ENCODE measurements at regions not wholly inside any gene's neighbourhood (a gene's known extent, or its start where the extent isn't known, plus 50 kb on each side); places are given as distances from the start of the nearest gene placed in this dataset.

DNA sequence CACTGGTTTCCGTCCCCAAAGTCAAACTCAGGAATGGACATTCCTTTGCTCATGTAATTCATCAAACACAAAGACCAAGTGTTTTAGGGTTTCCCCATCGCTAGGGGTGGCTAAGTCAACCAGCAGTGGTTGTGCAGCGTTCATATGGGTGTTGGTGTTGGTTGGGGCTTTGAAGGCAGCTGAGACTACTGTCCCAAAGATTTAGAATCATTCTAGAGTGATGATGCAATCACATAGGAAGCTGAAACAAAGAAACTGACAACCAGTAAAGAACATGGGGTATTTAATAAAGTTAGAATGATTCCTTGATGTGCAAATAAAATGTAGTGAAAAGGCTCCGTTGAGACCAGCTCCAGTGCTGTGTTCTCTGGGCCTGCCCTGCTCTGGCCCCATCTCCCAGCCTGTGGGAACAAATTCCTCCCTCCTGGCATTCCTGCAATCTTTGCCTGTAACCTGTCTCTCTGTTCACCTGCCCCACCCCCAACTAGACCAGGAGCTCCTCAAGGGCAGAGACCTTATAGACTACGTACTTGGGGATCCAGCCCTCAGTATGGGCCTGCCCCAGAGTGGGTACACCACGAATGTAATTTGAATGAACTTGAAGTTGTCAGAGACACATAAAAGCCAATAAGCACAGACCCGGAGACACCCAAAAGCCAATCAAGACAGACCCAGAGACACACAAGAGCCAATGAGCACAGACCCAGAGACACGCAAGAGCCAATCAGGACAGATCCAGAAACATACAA lies 191.7 kb upstream of the TWIST2 start:
- no peak for DNase-seq

DNA sequence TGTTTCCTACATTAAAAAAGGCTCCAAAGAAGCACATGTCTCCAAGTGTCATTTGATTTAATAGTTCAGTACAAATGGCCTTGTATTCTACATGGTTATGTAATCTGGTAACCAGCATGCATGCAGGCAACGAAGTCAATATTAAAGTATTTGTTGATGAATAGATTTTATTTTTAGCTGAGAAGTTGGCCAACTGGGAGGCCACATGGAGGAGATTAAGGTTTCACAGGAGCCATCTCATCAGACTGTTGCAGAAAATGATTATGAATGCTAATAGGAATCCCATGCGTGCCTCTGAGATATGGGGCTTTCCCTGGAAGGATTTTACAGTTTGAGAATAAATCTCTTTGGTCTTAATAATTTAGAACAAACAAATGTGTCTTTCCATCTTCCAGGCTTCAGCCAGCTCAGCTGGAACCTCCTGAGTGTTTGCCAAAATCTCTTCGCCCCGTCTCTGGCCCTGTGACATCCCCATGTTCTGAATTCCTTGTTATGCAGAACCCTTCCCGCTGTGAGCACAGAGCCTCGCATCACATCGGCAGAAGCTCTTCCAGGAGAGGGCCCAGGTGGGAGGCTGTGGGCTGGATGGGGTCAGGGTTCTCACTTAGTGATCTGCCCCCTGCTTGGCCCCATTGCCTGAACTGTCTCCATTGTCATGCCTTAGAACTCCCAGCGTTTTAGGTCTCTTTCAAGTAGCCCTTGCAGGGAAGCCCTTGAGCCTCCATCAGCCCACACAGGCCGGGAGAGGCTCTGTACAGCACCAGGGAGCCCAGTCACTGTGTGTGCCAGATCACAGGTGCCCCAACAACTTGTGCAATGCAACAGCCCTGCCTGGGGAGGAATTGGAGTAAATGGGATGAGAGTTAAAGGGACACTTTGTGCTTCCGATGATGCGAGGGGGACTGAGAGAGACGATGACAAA lies 190.5 kb upstream of the TWIST2 start:
- no peak for DNase-seq

DNA sequence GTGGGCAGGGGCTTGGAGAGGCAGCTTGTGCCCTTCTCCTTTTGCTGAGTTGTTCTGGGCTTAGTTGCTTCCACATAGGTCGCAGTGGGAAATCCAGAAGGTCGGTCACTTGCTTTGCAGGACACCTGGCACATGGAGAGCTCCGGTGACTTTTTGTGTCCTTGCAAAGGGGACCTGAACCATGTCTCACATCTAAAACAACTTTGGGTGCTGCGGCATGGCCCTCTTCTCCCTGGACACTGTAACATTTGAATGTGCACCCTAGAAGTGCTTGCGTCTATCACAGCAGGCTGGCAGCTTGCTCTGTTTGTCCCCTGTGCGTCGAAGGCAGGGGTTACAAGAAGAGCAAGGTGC lies 189.9 kb upstream of the TWIST2 start:
- no peak for DNase-seq

DNA sequence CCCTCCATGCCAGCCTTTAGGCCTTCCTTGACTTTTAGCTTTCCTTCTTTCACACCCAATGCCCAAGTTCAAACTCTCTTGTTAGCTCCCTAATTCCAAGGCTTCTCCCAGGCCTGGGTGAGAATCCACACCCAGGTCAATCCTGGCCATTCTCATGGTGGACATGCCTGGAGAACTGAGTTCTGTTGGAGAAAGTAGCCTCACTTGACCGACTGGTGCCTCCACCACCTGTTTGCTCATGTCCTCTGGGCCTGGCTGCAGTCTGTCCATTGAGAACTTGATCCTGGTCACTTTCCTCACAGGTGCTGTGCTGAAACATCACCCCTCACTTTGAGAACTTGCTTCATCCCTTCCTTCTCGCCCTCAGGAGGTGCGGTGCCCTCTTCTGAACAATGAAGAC lies 189.1 kb upstream of the TWIST2 start:
- no peak for DNase-seq

DNA sequence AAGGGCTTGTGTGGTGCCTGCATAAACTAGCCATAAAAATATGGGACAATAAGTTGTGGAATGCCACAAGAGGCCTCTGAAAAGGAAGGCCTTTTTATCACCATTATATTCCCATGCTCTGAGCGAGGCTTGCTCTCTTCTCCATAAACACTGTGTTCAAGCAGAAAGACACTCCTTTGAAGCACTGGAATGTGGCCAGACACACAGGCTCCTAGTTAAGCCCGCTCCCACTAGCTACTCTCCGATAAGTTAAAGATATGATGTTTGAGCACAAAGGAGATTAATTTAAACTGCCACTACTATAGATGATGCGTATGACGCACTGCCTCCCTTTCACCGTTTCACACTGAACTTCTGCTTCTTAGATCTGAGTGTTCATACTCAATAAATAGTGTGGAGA lies 188.7 kb upstream of the TWIST2 start:
- no peak for DNase-seq

DNA sequence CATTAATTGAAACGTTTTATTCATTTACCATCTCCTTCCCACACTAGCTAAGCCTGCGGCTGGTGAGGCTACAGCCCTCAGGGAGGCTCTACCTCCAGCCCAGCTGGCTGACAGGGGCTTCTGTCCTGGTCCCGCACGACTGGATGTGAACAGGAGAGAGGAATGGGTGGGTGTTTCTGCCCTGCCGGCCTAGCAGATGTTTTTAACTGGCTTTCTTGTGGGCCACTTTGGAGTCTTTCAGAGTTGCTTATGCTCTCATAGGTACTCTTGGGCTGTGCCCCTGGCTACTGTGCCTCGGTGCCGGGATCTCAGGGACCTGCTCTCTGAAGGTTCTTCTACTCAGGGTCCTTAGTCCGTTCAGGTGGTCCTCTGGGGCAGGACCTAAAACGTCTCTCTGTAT lies 184.3 kb upstream of the TWIST2 start:
- DNase-seq: no peak

DNA sequence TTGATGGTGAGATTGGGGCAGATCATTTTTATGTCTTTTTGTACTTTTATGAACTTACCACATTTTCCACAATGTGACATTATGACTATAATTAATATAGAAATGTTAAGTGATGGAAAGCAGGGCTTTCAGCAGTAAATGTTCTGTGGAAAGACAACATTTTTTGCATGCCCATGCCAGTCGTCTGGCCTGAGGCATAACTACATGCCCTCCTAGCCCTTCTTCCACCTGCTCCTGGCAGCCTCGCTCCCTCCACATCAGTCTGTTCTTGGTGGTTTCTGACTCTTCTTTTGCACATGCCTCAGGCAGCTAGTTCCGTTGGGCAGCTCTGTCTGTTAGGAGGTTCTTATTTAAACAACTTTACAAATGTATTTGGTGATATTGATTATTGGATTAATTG lies 182.0 kb upstream of the TWIST2 start:
- DNase-seq: no peak

DNA sequence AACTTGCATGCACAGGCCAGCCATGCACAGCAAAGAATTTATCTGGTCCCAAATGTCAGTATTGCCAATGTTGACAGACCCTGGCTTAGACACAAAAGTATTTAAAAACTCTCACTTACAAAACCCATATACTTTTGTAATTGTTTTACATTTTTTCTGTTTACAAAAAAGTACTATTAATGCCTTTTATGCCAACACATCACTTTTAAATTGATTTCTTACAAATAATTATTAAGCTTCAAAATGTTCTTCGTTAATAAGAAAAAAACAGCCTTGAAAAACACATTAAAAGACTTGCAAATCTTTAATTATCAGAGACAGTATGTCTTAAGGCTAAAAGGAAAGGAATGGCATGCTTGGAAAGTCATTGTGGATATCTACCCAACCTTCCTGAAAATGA lies 181.3 kb upstream of the TWIST2 start:
- DNase-seq: no peak

DNA sequence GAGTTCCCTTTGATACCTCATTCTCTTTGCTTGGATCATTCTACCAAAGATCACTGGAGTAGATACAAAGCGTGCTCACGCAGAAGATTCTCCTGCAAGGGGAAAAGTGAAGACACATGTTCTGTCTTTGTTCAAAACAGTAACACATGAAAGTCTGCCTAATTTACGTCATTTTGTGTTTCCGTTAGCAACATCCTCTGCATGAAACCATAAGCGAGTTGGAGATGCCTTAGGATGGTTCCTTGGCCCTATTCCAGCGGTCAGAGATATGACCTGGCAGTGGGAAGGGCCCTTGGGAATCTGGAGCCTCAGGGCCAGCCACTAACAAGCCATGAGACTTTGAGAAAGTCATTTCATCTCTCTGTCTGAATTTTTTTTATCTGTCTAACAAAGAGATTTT lies 180.9 kb upstream of the TWIST2 start:
- no peak for DNase-seq

DNA sequence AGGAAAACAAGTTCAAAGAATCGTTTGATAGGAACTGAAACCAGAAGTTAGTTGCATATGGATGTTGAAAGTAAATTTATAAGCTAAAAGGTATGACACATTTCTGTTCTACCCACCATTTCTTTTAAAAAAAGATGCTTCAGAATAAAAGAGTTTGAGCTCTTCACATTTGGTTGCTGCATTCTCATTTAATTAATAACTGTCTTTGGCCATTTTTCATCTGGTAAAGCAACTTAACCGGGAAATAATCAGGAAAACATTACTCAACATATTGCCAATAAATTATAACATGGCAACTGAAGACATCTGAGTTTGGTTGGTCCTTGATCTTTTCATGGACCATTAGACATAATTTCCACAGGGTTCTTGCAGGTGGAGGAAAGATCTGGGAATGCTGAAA lies 180.2 kb upstream of the TWIST2 start:
- DNase-seq: no peak

DNA sequence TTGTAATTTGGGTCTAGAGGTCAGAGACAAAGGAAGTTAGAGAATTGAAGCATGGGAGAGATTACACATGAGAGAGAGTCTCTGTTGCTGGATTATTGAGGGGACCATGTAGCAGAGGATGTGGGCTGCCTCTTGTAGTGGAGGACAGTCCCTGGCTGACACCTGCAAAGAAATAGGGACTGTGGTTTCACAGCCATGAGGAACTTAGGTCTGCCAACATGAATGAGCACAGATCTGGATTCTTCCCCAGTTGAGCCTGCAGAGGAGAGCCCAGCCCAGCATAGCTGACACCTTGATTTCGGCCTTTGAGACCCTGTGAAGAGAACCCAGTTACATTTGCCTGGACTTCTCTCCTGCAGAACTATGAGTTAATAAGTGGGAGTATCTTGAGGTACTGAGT lies 179.5 kb upstream of the TWIST2 start:
- no peak for DNase-seq

DNA sequence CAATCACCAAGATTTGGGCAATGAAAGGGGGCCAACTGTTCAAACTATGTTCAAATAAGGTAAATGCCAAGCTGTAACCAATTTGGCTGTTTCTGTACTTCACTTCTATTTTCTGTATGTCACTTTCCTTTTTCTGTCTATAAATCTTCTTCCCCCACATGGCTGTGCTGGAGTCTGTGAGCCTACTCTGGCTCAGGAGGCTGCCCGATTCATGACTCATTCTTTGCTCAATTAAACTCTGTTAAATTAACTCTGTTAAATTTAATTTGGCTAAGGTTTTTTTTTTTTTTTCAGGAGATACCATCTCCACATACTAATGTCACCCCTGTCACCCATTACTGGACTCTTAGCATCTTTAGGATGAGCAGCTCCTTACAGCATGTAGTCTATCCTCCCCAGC lies 178.8 kb upstream of the TWIST2 start:
- DNase-seq: no peak

DNA sequence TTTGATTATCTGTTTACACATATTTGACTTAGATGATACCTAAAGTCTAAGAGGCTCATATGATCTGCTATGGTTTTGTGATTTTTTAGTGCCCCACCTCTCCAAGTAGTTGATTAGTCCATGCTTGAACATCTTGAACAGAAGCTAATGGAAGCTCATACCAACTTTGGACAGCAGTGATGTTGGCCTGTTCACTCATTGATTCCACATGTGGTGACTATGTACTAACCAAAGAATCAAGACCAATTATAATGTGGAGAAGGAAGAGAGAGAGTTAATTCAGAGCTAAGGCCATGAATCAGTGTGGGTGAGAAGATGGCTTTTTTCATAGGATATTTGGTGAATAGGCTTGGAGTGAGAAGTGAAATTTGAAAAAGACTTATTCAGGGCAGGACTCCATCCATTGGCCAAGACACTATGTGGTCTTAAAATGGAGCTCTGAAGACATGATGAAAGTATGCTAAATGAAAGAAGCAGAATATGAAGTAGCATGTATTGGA lies 178.3 kb upstream of the TWIST2 start:
- DNase-seq: no peak

DNA sequence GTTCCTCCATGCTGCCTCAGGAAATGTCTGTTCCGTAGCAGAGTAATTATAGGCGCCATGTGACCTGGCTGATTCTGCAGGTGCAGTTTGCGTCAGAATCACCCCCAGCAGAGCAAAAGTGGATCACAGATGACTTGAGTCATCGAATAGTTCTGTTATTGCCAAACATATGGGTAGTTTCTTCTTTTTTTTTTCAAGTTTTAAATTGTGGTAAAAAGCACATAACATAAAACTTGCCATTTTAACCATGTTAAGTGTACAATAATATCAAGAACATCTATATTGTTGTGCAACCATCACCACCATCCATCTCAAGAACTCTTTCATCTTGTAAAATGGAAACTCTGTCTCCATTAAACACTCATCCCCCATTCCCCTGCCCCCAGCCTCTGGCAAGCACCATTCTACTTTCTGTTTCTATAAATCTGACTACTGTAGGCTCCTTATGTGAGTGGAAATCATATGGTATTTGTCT lies 177.7 kb upstream of the TWIST2 start:
- DNase-seq: no peak

DNA sequence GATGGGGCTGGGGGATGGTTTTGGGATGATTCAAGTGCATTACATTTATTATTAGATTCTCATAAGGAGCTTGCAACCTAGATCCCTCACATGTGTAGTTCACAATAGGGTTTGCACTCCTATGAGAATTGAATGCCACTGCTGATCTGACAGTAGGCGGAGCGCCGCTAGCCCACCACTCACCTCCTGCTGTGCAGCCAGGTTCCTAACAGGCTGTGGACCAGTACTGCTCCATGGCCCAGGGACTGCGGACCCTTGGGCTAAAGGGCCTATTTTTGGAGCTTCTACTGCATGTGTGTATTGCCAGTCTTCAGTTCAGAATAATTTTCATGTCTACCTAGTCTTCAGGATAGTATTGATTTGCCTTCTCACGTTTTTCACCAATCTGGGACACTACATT lies 165.3 kb upstream of the TWIST2 start:
- no peak for DNase-seq

DNA sequence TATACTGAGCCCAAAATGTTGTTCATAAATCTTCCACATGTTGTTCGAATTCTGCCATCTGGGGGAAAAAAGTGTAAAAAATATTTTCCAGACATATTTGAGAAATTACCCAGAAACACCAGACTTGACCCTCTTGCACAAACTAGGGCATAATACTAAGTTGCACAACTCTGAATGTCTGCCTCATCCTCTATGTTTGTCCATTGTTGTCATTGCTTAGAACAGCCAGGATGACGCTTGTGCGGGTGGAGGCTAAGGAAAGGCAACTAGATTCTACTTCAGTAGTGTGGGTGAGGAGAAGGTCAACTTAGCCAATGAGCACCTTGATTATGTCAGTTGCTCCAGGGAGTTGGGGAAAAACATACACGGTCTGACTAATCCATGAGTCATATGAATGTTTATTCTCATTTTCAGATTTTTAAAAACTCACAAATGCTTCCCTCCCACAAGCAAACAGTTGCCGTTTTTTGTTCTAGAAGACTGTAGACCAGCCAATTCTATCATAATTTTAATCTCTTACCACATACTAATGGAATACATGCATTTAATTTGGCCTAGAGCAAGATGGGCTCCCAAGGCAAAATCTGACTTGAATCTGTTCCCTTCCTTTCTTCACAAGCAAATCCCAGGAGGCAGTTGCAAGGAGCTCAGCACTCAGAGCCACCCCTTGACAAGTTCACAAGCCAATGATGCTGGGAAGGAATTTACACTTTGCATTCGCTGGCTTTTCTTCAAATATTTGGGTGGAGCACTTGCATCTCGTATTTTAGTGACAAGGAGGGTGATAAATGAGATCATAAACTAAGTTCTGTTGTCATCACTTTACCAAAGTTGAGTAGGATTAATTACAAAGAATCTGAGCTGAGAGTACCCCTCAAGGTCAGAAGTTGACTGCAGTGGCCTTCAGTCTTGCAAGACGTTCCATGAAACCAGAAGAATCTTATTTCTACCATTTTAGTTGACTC lies 163.2 kb upstream of the TWIST2 start:
- no peak for DNase-seq

DNA sequence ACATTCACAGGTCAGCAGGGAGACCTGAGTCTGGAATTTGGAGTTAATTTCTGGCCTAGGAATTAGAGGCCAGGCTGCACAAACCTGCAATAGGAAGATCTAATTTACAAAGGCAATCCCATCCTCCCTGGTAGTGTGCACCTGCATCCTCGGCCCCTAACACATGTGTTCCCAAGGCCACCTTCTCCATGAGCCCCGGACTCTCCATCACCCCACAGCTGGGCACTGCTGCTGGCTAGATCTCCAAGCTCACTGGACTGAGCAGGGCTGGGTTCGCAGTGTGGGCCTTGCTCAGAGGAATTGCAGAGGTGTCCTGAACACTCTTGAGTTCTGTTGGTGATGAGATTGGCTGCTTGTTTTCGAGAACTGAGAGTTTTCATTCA lies 162.6 kb upstream of the TWIST2 start:
- DNase-seq: no peak

DNA sequence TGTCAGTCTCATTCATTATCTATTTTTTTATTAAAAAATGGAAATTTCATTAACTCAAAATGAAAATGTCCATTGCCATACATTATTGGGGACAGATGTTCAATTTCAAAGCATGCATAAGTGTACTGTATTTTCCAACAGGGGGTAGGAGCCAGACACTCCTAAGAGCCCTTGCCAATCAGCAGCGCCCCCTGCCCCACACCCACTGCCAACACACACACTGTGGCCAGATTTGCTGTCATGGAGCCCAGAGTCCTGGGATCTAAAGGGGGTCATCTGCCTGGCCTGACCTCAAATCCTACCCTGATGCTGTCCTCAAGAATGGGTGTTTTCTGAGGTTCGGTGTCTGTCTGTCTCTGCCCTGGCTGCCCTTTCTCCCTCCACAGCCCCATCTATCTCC lies 162.2 kb upstream of the TWIST2 start:
- DNase-seq: no peak

DNA sequence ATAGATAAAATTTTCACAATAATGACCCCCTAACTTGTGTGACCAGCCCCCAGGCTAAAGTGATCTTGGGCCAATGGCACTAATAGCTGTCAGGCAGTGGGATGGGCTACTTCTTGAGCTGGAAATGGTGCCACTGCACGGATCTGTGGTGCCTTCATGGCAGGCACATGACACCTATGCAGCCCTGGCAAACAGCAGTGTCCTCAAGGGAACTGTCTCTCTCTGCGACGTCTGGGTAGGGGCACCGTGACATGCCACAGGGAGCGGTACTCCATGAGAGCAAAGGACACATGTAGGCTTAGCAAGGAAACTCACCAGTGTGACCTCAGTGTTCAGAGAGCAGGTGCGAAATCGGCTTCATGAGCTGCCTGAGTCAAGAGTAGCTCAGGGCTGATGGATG lies 161.7 kb upstream of the TWIST2 start:
- DNase-seq: no peak

DNA sequence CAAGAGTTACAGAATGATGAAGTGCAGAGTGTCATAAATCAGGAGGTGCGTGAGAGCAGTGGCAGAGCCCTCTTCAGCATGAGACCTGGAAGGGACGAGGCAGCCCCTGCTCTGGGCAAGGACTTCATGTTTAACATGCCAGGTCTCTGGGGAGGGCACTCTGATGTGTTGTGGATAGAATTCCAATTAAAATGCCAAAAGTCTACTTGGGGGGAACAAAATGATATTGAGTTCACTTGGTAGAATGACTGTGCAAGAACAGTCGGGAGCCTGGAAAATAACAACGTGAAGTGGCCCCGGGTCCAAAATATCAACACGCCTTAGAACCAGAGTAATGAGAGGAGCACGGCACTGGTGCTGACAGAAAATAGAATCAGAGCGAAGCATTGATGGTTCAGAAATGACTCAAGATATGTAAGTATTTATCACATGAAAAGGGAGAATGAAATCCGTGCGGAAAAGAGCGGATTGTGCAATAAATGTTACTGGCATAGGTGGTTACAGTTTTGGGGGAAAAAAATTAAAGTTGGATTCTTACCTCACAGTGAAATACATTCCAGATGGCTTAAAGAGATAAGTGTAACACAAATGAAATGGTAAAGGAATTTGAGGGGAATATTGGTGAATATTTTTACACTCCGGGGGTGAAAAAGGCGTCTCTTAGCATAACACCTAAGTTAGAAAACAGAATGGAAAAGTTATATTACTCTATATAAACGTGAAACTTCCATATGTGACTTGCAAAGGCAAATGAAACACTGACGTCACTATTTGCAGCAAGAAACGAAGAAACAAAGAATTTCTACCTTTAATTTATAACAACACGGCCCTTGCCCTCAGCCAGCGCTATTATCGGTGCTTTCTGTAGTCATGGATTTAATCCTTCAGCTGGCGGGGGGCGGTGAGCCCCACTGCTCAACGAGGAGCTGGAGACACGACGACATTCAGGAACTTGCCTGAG lies 159.4 kb upstream of the TWIST2 start:
- no peak for DNase-seq

DNA sequence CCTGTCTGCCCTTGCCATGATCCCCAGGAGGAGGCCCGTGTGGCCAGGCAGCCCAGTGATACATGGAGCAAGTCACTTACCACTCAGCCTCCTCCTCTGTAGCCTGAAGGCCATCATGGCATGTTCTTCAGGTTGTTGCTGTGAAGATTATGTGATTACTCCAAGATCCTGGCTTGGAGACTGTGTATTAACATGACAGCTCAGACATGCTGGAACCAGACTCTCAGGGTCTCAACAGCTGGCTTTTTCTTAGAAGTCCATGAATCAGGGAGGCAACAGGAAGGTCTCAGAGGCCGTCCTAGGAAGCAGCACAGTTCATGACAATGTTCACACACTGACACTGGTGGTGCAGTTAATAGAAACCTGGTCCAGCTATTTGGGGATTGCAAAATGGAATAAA lies 158.6 kb upstream of the TWIST2 start:
- DNase-seq: no peak

DNA sequence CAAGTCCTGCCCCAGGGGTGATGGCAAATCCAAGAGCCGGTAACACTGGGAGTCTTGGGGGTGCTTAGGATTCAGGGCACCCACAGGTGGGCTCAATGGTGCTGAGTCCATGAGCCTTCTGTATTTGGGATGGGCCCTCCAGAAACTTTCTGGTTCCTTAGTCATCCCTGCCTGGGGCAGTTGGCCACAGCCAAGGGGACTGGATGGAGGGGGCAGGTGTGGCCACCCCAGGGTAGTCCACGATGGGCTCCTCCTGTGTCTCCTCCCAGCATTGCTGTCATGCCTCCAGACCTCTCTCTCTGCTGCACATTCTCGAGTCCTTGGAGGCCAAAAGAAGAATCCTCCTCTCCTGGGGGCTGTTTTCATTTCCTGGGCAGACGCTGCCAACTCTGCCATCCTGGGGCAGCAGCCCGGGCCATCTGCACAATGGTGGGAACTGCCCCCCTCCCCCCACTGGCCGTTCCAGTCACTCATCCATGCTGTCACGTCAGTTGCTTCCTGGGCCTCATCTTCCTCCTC lies 158.0 kb upstream of the TWIST2 start:
- DNase-seq: no peak

Measured in NCI-H69 (cell line).